HG03139 (cell line): ENCODE measurements at regions not wholly inside any gene's neighbourhood (a gene's known extent, or its start where the extent isn't known, plus 50 kb on each side); places are given as distances from the start of the nearest gene placed in this dataset.

Experiments
- ATAC-seq: cut with Tn5 transposase; IDR thresholded peaks from one replicate; pipeline ENCODE4 v1.9.1; 2021; ENCODE audit not compliant: unreplicated experiment

GRCh38 chr10:53022611-53023088 lies 250.1 kb upstream of the MBL2 start:
- ATAC-seq = no peak

GRCh38 chr10:53013201-53013810 lies 240.7 kb upstream of the MBL2 start:
- no peak for ATAC-seq

- no peak for ATAC-seq
These were observed 237.7 kb upstream of the MBL2 start for GRCh38 chr10:53009961-53010907.

- ATAC-seq = no peak
These were observed 234.9 kb upstream of the MBL2 start for GRCh38 chr10:53007527-53007842.

GRCh38 chr10:53006663-53007526 lies 234.3 kb upstream of the MBL2 start:
- ATAC-seq = no peak

GRCh38 chr10:53005612-53006345 lies 233.2 kb upstream of the MBL2 start:
- no peak for ATAC-seq

- no peak for ATAC-seq
These were observed 230.5 kb upstream of the MBL2 start for GRCh38 chr10:53003094-53003493.

GRCh38 chr10:52999681-53000080 lies 227.1 kb upstream of the MBL2 start:
- no peak for ATAC-seq

GRCh38 chr10:52999258-52999657 lies 226.7 kb upstream of the MBL2 start:
- no peak for ATAC-seq

GRCh38 chr10:52997007-52997406 lies 224.4 kb upstream of the MBL2 start:
- no peak for ATAC-seq

GRCh38 chr10:52994370-52994769 lies 221.8 kb upstream of the MBL2 start:
- no peak for ATAC-seq

- ATAC-seq = no peak
These were observed 220.5 kb upstream of the MBL2 start for GRCh38 chr10:52993109-52993508.

GRCh38 chr10:52992567-52992966 lies 220.0 kb upstream of the MBL2 start:
- ATAC-seq = no peak

GRCh38 chr10:52988923-52989322 lies 216.3 kb upstream of the MBL2 start:
- ATAC-seq = no peak

- no peak for ATAC-seq
These were observed 213.5 kb upstream of the MBL2 start for GRCh38 chr10:52986125-52986524.

GRCh38 chr10:52984169-52984568 lies 211.6 kb upstream of the MBL2 start:
- ATAC-seq = no peak

- ATAC-seq = no peak
These were observed 206.9 kb upstream of the MBL2 start for GRCh38 chr10:52979295-52979990.

- no peak for ATAC-seq
These were observed 205.0 kb upstream of the MBL2 start for GRCh38 chr10:52977581-52977980.

GRCh38 chr10:52967806-52968795 lies 195.5 kb upstream of the MBL2 start:
- ATAC-seq = no peak
